H1 (cell line): ENCODE measurements at regions not wholly inside any gene's neighbourhood (a gene's known extent, or its start where the extent isn't known, plus 50 kb on each side); places are given as distances from the start of the nearest gene placed in this dataset.

ENCODE experiments used
- CTCF ChIA-PET: fragments of 300-600 bp; sonication (Branson Sonifier 250); formaldehyde crosslinking; loops from one replicate; lab custom pipeline; 2021; ENCODE audit not compliant: partially characterized antibody; lab: Charles Lee
- POLR2A ChIA-PET: fragments of 300-600 bp; sonication (Branson Sonifier 250); formaldehyde crosslinking; loops from one replicate; lab custom pipeline; 2021; ENCODE audit warnings: inconsistent platforms; ENCODE audit not compliant: partially characterized antibody; lab: Charles Lee
- DNase-seq, 2 experiments: peaks; one replicate each; pipeline versions ENCODE4 v3.0.0 to v3.0.0-alpha.2; 2010 to 2022; ENCODE audit warnings: low spot score in 2 of 2, low read depth in 1 of 2, mixed read lengths in 1 of 2
- FAIRE-seq: peaks from 2 replicates; lab custom pipeline; 2011; peaks lifted over from hg19 to GRCh38; lab: Jason Lieb, UNC
- H2AFZ ChIP-seq: 2 replicates; pipeline ENCODE4 v1.8.1; 2012; ENCODE audit warnings: low read length, inconsistent platforms
- H2AK5ac ChIP-seq: 2 replicates; pipeline ENCODE4 v1.6.1; 2013; ENCODE audit warnings: low read depth, low read length
- H2BK120ac ChIP-seq: replicated peaks from 2 replicates; pipeline ENCODE3; 2013; ENCODE audit warnings: low read depth, low read length, inconsistent platforms
- H2BK12ac ChIP-seq: 2 replicates; pipeline ENCODE4 v1.6.1; 2013; ENCODE audit warnings: low read depth, low read length
- H2BK15ac ChIP-seq: 2 replicates; pipeline ENCODE4 v1.6.1; 2013; ENCODE audit warnings: low read length
- H2BK20ac ChIP-seq: 2 replicates; pipeline ENCODE4 v1.6.1; 2013; ENCODE audit warnings: low read length
- H2BK5ac ChIP-seq: 2 replicates; pipeline ENCODE4 v1.6.1; 2013; ENCODE audit warnings: low read depth, low read length
- H3K14ac ChIP-seq: 2 replicates; pipeline ENCODE4 v1.6.1; 2013; ENCODE audit warnings: inconsistent platforms; ENCODE audit not compliant: insufficient read length
- H3K18ac ChIP-seq: 2 replicates; pipeline ENCODE4 v1.6.1; 2013; ENCODE audit warnings: low read length; ENCODE audit errors: extremely low read depth
- H3K23ac ChIP-seq: 2 replicates; pipeline ENCODE4 v1.6.1; 2013; ENCODE audit warnings: inconsistent platforms; ENCODE audit not compliant: insufficient read length
- H3K23me2 ChIP-seq: 2 replicates; pipeline ENCODE4 v1.6.1; 2013; ENCODE audit warnings: low read depth, low read length
- H3K27ac ChIP-seq: 2 replicates; pipeline ENCODE4 v1.6.1; 2011; ENCODE audit warnings: low read depth, low read length, inconsistent platforms
- H3K27me3 ChIP-seq, 4 experiments: replicated peaks in 1 of 4; 1 replicate in 1 of 4; 2 replicates in 3 of 4; pipeline versions ENCODE4 v1.6.1 to v1.8.1; 2011 to 2013; ENCODE audit warnings: low read length in 3 of 4, mild to moderate bottlenecking in 3 of 4, inconsistent platforms in 2 of 4, mixed read lengths in 2 of 4, moderate library complexity in 1 of 4; ENCODE audit not compliant: control insufficient read depth in 3 of 4, insufficient read depth in 3 of 4; ENCODE audit errors: extremely low read depth in 1 of 4
- H3K36me3 ChIP-seq, 4 experiments: 2 replicates each; pipeline versions ENCODE4 v1.6.1 to v1.8.1; 2011 to 2013; ENCODE audit warnings: mild to moderate bottlenecking in 4 of 4, low read length in 3 of 4, moderate library complexity in 2 of 4, control low read depth in 1 of 4, inconsistent platforms in 1 of 4; ENCODE audit not compliant: insufficient read depth in 4 of 4, control insufficient read depth in 2 of 4
- H3K4ac ChIP-seq: replicated peaks from 2 replicates; pipeline ENCODE3; 2013; ENCODE audit warnings: low read length, low read depth, mixed read lengths, inconsistent platforms; ENCODE audit not compliant: insufficient read length
- H3K4me1 ChIP-seq, 4 experiments: replicated peaks in 1 of 4; 1 replicate in 1 of 4; 2 replicates in 3 of 4; pipeline versions ENCODE4 v1.6.1 to v1.8.1; 2011 to 2013; ENCODE audit warnings: low read length in 3 of 4, inconsistent platforms in 2 of 4, mixed read lengths in 1 of 4; ENCODE audit not compliant: insufficient read depth in 4 of 4, control insufficient read depth in 3 of 4
- H3K4me2 ChIP-seq, 2 experiments: 2 replicates each; pipeline versions ENCODE4 v1.6.1 to v1.8.1; 2011 to 2013; ENCODE audit warnings: low read depth in 2 of 2, low read length in 2 of 2, control low read depth in 1 of 2, inconsistent platforms in 1 of 2, mild to moderate bottlenecking in 1 of 2; ENCODE audit not compliant: insufficient read depth in 1 of 2
- H3K4me3 ChIP-seq, 4 experiments: fragments of 200-600, 300-600 bp in 1 of 4; sonication (generic), shearing (Covaris generic), sonication (Bioruptor Twin) in 1 of 4; 2 replicates each; pipeline versions ENCODE4 v1.5.1 to v1.8.1; 2011 to 2016; ENCODE audit warnings: low read length in 4 of 4, low read depth in 3 of 4, control low read depth in 2 of 4, inconsistent platforms in 2 of 4, mild to moderate bottlenecking in 2 of 4, mixed read lengths in 1 of 4, moderate library complexity in 1 of 4; ENCODE audit not compliant: insufficient read depth in 2 of 4; ENCODE audit errors: extremely low read depth in 1 of 4
- H3K56ac ChIP-seq: replicated peaks from 2 replicates; pipeline ENCODE3; 2013; ENCODE audit warnings: low read depth, mild to moderate bottlenecking, mixed read lengths, low read length, inconsistent platforms; ENCODE audit not compliant: insufficient read length
- H3K79me1 ChIP-seq: 2 replicates; pipeline ENCODE4 v1.6.1; 2013; ENCODE audit warnings: low read depth, low read length, control low read depth
- H3K79me2 ChIP-seq, 2 experiments: 2 replicates each; pipeline versions ENCODE4 v1.6.1 to v1.8.1; 2012 to 2013; ENCODE audit warnings: low read length in 2 of 2, mild to moderate bottlenecking in 2 of 2, inconsistent platforms in 1 of 2; ENCODE audit not compliant: insufficient read depth in 2 of 2, control insufficient read depth in 1 of 2
- H3K9ac ChIP-seq, 4 experiments: replicated peaks in 1 of 4; 1 replicate in 1 of 4; 2 replicates in 3 of 4; pipeline versions ENCODE4 v1.6.1 to v1.8.1; 2011 to 2013; ENCODE audit warnings: low read depth in 3 of 4, low read length in 3 of 4, control low read depth in 2 of 4, mild to moderate bottlenecking in 2 of 4, moderate library complexity in 2 of 4, inconsistent platforms in 1 of 4; ENCODE audit errors: extremely low read depth in 1 of 4
- H3K9me3 ChIP-seq, 2 experiments: 2 replicates each; pipeline versions ENCODE4 v1.6.1 to v1.8.1; 2012 to 2013; ENCODE audit warnings: mild to moderate bottlenecking in 2 of 2, moderate library complexity in 2 of 2, control low read depth in 1 of 2, inconsistent platforms in 1 of 2, low read depth in 1 of 2, low read length in 1 of 2, mixed read lengths in 1 of 2; ENCODE audit not compliant: insufficient read depth in 2 of 2
- H4K20me1 ChIP-seq, 2 experiments: replicated peaks in 1 of 2; 2 replicates each; pipeline versions ENCODE3 to v1.8.1; 2011 to 2013; ENCODE audit warnings: inconsistent platforms in 2 of 2, low read length in 2 of 2, mild to moderate bottlenecking in 1 of 2; ENCODE audit not compliant: insufficient read depth in 2 of 2, control insufficient read depth in 1 of 2
- H4K5ac ChIP-seq: 2 replicates; pipeline ENCODE4 v1.6.1; 2013; ENCODE audit warnings: low read length, low read depth, mixed read lengths, inconsistent platforms; ENCODE audit not compliant: insufficient read length
- H4K8ac ChIP-seq: 2 replicates; pipeline ENCODE4 v1.8.0; 2013; ENCODE audit warnings: mild to moderate bottlenecking, moderate library complexity, low read length, inconsistent platforms; ENCODE audit not compliant: insufficient read depth; ENCODE audit errors: extremely low read depth
- H4K91ac ChIP-seq: replicated peaks from 2 replicates; pipeline ENCODE3; 2013; ENCODE audit warnings: low read length, mixed read lengths, inconsistent platforms; ENCODE audit not compliant: insufficient read length
- CHD1 ChIP-seq: IDR thresholded peaks from 2 replicates; pipeline ENCODE4 v1.6.1; 2012; ENCODE audit warnings: low read depth, low read length, improper control_type of control experiment
- SP4 ChIP-seq: IDR thresholded peaks from 2 replicates; pipeline ENCODE4 v1.6.1; 2012; ENCODE audit warnings: low read length, inconsistent platforms
- WGBS, 2 experiments: shearing (Covaris generic) in 1 of 2; methylation state at CpG; one replicate each; pipeline versions ENCODE4 v1.1.6 to v1.1.7; 2013 to 2015; ENCODE audit warnings: low lambda C conversion rate in 2 of 2, mixed read lengths in 2 of 2, inconsistent platforms in 1 of 2, low coverage in 1 of 2, missing lambda C conversion rate in 1 of 2; ENCODE audit not compliant: insufficient replicate concordance in 2 of 2, insufficient coverage in 1 of 2, insufficient read length in 1 of 2; ENCODE audit errors: extremely low coverage in 1 of 2, missing lambda C conversion rate in 1 of 2; 5-methylcytosine and 5-hydroxymethylcytosine counted together

GRCh38 chr1:68831281-68831680 lies 334.4 kb upstream of the DEPDC1 start:
- no peak for TF ChIP-seq SP4
- no peak for TF ChIP-seq CHD1
- no peak overlapping the region for H4K91ac ChIP-seq

More at GRCh38 chr1:68831281-68831680, 334.4 kb upstream of the DEPDC1 start:
- Histone ChIP-seq H2BK12ac (no peak overlapping the region), H3K27ac (no peak overlapping the region), H3K23ac (no peak overlapping the region), H4K20me1 (no peaks in the 10 kb centered on the region), H3K27me3 (no peaks in the 10 kb centered on the region), H2BK120ac (no peak overlapping the region), H2BK15ac (no peak overlapping the region), H3K14ac (no peak overlapping the region), H3K4ac (no peak overlapping the region), H3K79me2 (no peaks in the 10 kb centered on the region), H2AFZ (no peak overlapping the region), H3K9me3 (no peaks in the 10 kb centered on the region), H3K56ac (no peak overlapping the region), H3K18ac (no peak overlapping the region), H3K36me3 (no peaks in the 10 kb centered on the region), H2BK5ac (no peak overlapping the region), H3K4me2 (no peak overlapping the region), H3K4me1 (no peaks in the 10 kb centered on the region), H2AK5ac (no peak overlapping the region), H4K8ac (no peak overlapping the region), H3K23me2 (no peaks in the 10 kb centered on the region), H3K79me1 (no peaks in the 10 kb centered on the region), H4K5ac (no peak overlapping the region), H3K9ac (no peak overlapping the region), H3K4me3 (no peak overlapping the region), H2BK20ac (no peak overlapping the region)
- 0% methylated on average over 1 of the region's 1 CpG; no CpG with 5 or more reads in 1 of the 2 experiments for WGBS, 2 experiments
- ChIA-PET CTCF (interaction anchor here (1.4 to 2.9 kb wide), 2 partner anchors 12 to 14 kb away, joined by 3 to 12 read pairs; no protein-coding TSS in a partner anchor), POLR2A (no interaction called here)
- no peak for FAIRE-seq
- no peak for DNase-seq
